22Rv1 (cell line): ENCODE measurements at regions not wholly inside any gene's neighbourhood (a gene's known extent, or its start where the extent isn't known, plus 50 kb on each side); places are given as distances from the start of the nearest gene placed in this dataset.

ENCODE experiments used
- ZFX ChIP-seq: fragments of 450-650 bp; IDR thresholded peaks from 2 replicates; pipeline ENCODE4 v1.6.1; 2017; ENCODE audit warnings: antibody characterized with exemption, borderline replicate concordance
- TF ChIP-seq, protein P1 (sequence below): fragments of 450-650 bp; IDR thresholded peaks from 2 replicates; pipeline ENCODE4 v1.5.1; 2017; ENCODE audit warnings: mild to moderate bottlenecking

DNA sequence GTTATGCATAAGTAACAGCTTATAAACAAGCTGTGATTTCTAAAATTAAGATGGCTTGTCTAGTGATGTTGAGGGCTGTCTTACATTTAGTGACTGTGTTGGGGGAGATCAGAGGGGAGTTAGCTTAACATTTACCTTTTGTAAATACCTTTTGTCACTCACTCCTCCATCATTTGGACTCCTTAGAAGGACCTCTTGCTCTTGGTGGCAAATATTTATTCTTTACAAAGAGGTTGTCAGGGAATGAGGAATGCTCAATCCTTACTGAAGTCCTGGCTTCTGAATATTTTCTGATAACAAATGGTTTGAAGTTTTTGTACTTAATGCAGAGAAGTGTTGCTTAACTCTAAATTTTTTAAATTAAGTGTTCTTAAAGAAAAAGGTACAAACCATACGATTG, 438.8 kb upstream of the FAM98A start:
- TF ChIP-seq, protein P1, sequence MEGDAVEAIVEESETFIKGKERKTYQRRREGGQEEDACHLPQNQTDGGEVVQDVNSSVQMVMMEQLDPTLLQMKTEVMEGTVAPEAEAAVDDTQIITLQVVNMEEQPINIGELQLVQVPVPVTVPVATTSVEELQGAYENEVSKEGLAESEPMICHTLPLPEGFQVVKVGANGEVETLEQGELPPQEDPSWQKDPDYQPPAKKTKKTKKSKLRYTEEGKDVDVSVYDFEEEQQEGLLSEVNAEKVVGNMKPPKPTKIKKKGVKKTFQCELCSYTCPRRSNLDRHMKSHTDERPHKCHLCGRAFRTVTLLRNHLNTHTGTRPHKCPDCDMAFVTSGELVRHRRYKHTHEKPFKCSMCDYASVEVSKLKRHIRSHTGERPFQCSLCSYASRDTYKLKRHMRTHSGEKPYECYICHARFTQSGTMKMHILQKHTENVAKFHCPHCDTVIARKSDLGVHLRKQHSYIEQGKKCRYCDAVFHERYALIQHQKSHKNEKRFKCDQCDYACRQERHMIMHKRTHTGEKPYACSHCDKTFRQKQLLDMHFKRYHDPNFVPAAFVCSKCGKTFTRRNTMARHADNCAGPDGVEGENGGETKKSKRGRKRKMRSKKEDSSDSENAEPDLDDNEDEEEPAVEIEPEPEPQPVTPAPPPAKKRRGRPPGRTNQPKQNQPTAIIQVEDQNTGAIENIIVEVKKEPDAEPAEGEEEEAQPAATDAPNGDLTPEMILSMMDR = no peak
- no peak for TF ChIP-seq ZFX
